Jurkat, Clone E6-1 (cell line): ENCODE measurements at regions not wholly inside any gene's neighbourhood (a gene's known extent, or its start where the extent isn't known, plus 50 kb on each side); places are given as distances from the start of the nearest gene placed in this dataset.

Experiments used
- DNase-seq: peaks from one replicate; pipeline ENCODE4 v3.0.0-alpha.2; 2011; ENCODE audit warnings: low read depth, low spot score
- H3K4me3 ChIP-seq: 2 replicates; pipeline ENCODE4 v1.5.1; 2011; ENCODE audit warnings: mild to moderate bottlenecking, low read length, control low read depth, moderate library complexity

DNA sequence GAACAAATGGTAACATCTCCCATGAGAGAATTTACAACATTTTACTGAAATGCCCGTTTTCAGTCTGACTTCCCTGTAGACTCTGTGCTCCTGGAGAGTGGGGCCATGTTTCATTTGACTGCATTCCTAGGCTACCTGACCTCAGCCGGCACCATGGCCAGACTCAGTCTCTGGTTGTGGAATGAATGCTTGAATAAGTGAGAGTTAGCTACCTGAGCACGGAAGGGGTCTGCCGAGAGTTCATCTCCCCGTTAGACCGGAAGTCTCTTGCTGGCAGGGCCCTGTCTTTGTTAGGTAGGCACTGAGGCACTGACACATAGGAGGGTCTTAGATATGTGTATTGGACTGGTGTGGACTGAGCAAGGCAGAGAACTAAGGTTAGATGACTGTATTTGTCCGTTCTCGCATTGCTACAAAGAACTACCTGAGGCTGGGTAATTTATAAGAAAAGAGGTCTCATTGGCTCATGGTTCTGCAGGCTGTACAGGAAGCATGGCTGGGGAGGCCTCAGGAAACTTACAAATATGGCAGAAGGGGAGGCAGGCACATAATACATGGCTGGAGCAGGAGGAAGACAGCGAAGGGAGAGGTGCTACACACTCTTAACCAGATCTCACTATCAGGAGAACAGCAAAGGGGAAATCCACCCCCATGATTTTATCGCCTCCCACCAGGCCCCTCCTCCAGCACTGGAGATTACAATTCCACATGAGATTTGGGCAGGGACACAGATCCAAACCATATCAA is 271.2 kb downstream of the GLI2 start:
- no peak for DNase-seq
- H3K4me3 ChIP-seq = no peak overlapping the region

DNA sequence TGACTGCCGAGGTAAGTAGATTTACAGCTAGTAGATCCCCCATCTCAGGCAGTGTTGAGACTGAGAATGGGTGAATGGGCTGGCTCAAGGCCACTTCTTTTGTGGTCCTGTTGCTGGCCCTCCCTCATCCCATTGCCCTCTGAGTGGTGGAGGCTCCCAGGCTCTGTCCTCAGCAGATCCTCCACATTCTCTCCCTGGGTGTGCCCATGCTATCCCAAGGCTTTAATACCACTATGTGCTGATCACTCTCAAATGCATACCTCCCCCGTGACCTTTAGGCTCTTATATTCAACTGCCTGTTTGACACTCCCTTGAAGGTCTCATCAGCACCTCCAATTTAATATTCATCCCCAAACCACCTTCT is 271.8 kb downstream of the GLI2 start:
- no peak overlapping the region for H3K4me3 ChIP-seq
- DNase-seq = no peak

DNA sequence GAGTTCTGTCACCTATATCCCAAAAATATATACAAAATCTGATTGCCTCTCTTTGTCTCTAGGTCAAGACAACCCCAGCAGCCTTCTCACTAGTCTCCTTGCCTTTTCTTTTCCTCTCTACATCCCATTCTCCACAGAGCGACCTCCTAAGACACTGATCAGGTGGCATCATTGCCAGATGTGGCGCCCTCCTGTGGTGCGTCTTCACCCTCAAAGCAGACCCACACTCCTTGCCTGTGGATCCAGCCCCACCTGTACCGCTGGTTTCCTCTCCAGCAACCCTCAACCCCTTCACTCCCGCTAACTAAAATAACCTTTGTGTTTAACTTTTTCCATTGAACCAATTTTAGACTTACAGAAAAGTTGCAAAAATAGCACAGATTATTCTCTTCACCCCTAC is 273.3 kb downstream of the GLI2 start:
- no peak overlapping the region for H3K4me3 ChIP-seq
- DNase-seq = peak; percentile 1

DNA sequence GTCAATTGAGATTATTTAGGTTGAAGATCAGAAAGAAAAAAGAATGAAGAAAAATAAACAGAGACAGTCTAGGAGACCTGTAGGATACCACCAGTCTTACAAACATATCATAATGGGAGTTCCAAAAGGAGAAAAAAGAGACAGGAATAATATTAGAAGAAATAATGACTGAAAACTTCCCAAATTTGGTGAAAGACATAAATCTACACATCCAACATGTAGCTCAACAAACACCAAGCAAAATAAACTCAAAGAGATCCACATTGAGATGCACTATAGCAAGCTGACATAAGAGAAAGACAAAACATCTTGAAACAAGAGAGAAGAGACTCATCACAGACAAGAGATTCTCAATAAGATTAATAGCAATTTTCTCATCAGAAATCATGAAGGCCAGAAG is 274.0 kb downstream of the TFCP2L1 start:
- DNase-seq = no peak
- H3K4me3 ChIP-seq = no peak overlapping the region

DNA sequence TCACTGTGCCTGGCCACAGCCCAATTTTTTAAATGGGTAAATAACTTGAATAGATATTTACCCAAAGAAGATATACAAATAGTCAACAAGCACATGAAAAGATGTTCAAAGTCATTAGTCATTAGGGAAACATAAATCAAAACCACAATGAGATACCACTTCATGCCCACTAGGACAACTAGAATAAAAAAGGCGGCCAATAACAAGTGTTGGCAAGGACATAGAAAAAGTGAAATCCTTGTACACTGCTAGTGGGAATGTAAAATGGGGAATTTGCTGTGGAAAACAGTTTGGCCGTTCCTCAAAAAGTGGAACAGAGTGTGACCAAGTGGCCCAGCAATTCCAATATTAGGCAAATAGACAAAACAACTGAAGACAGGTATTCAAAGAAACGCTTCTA is 270.1 kb downstream of the TFCP2L1 start:
- H3K4me3 ChIP-seq = no peak overlapping the region
- DNase-seq = no peak

DNA sequence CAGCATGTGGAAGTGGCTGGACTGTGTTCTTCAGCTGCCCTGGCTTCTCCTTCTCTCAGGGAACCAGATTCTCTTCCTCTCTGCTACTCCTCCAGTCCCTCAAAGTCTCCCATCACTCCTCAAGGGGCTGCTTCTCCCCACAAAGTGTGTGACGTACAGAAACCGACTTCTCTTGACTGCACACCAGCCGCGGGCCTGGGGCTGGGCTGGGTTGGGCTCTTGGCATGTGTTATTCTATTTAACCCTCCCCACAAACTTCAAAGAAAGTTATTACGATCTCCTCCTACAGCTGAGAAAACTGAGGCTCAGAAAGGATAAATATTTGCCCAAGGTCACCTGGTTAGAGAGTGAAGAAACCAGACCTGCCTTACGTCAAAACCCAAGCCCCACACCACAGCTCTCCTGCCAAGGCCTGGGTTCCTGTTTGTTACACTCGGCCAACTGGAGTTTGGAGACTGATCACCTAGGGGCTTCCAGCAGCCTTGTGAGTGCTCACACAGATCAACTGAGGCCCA is 269.0 kb downstream of the TFCP2L1 start:
- no peak for DNase-seq
- H3K4me3 ChIP-seq = no peak overlapping the region

DNA sequence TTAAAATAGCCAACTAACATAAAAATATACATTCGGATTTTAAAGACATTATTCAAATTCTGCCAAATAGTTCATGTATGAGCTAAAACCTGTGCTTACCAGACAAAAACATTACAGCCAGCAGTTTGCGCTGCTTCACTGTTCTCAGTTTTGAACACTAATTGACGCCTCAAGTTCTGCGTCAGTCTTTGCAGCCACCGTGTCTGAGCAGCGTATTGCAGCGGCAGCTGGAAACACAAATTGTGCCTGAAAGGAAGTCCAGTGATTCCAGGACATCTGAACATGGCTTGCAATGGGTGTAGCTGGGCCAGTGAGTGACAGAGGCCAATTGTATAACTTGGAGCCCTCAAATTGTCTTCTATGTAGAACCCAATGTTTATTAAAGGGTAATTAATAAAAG is 267.6 kb downstream of the TFCP2L1 start:
- no peak overlapping the region for H3K4me3 ChIP-seq
- no peak for DNase-seq

DNA sequence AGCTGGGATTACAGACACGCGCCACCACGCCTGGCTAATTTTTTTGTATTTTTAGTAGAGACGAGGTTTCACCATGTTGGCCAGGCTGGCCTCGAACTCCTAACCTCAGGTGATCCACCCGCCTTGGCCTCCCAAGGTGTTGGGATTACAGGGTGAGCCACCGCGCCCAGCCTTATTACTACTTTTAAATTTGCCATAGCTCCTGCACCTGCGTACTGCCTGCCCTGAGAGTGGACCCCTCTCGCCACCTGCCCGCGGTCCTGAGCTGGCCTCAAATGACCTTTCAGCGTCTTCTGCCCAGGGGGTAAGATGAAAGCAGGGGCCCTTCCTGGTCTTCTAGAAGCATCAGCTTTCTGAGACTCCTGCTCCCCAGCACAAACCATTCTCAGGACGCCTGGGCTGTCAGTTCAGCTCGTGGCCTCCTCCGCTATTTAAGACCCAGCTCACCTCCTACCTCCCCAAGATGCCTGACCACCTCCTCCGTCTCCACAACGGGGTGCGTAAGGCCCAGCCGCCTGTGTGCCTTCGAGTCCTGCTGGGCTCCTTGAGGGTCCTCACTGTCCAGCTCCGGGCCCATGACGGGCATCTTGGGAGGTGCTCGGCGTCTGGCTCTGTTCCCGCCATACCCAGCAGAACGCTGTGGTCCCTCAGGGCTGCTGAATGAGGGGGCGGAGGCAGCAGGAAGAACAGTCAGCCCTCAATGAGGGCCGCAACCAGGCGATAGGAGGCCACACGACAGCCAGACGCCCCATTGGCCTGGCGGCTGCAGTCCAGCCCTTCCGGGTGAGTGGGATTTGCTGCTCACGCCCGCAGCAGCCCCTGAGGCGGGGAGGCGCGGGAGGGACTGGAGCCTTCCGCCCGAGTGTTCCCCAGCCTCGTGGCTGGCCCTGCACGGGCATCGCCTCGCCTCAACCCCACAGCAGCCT is 266.6 kb downstream of the TFCP2L1 start:
- DNase-seq = no peak
- H3K4me3 ChIP-seq = no peak overlapping the region

DNA sequence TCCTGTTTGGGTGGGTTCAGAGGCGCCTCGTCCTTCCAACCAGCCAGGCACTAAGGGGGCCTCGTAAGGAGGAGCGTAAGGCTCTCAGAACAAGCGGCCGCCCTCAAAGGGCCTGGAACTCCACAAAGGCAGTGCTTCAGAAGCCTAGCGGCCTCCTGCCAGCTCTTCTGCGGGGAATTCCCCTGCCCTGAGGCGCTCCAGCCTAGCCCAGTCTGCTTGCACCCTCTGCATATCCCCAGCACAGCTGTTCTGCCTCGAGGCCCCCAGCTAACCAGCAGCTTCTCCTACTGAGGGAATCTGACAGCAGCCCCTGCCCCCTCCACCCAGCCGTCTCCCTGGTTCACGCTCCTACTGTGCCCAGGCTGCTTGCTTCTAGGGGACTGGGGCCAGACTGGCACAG is 265.9 kb downstream of the TFCP2L1 start:
- H3K4me3 ChIP-seq = no peak overlapping the region
- DNase-seq = no peak

DNA sequence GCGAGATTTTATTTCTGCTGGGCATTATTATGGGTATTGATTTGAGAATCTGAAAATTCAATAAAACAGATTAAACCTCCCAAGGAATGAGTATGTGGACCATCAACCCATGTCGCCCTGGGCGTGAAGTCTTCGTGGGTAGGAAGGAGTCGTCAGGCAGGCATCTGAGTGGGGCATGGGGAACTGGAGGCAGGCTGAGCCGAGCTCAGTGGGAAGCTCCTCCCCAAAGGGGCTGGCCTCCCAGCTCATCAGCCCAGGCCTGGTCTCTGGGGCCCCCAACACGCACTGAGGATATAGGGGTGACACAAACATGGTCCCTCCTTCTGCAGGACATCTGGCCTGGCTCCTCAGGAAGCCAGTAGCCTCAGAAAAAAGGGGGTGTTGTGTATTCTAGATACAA is 265.2 kb downstream of the TFCP2L1 start:
- no peak overlapping the region for H3K4me3 ChIP-seq
- no peak for DNase-seq

DNA sequence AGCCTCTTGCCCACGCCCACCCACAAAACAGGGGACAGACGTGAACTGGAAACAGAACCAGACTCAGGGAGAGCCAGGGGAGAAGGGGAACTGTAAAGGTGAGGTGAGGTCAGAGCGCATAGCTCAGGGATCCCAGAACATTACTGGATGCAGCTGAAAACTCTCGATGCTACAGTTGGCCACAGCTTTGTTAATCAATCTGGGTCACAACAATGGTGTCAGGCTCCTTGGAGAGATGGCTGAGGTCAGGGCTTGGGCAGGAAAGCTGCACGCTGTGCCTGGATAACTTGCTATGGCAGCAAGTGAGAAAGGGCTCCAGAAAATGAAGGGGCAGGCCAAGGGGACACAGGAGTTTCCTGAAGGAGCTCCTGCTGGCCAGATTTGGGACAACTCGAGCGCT is 263.3 kb downstream of the TFCP2L1 start:
- no peak overlapping the region for H3K4me3 ChIP-seq

DNA sequence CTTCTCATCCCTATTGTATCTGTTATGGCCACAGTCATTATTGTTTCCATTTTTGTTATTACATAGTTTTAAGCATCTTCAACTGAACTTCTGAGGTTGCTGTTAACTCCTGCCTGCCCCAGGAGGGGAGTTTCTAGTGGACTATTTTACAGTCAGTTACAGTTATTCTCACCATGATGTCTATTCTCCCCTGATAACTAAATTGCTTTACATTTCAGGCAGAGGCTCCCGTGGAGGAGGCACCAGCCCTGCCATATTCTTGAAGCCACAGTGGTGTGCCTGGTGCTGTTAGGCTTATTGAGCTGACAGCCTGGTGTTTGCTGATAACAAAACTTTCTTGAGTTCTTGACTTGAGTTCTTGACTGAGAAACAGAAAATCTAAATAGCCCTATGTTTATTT is 256.4 kb downstream of the TFCP2L1 start:
- DNase-seq = no peak
- H3K4me3 ChIP-seq = no peak overlapping the region

More for the DNA sequence above, 263.3 kb downstream of the TFCP2L1 start:
- no peak for DNase-seq

DNA sequence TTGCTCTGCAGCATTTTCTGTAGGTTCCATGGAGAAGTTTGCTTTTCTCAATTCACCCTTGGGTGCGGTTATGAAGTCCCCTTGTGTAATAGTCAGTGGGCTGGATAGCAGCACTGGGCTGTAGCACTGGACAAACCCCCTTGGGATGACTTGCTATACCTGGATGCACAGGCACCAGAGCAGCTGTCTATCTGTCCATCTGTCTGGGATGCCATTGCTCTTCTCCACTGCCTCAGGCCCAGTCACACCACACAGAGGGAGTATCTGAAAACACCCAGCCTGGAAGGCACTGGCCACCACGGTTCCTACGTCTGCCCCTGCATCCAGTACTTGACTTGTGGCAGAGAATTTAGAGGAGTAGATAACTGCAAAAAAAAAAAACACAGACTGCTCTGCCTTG is 254.5 kb downstream of the TFCP2L1 start:
- no peak for DNase-seq

DNA sequence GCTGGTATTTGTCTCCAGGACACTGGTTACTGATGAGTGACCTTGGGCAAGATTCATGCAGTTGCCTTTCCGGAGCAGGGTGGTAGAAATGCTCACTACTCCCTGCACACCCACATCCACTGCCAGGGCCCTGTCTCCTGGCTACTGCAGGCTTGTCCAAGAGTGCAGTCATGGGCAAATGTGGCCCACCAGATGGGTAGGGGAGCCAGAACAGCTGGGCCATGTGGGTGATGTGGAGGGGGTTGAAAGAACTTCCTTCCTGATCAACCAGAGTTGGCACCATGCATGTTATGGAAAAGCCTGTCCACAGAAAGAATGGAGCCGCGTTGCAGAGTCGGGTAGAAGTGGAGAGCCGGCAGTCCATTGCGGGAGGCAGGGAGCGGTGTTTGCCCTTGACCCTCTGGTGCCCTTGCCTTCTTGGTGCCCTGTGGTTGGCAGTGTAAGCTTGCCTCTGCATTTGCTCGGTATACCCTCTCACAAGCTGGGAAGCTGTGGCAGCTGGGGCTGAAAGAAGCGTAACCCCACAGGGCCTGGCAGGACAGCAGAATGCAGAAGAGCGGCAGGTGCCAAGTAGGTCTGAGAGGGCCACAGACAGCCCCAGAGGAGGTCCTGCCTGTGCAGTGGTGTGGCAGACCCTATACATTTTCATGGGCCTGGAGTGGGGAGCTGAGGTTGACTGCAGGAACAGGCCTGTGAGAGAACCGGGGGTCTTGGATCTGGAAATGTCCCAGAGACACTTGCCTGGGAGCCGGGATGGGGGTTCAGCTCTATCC is 253.2 kb downstream of the TFCP2L1 start:
- no peak for DNase-seq
- H3K4me3 ChIP-seq = no peak overlapping the region

More for the DNA sequence above, 254.5 kb downstream of the TFCP2L1 start:
- no peak overlapping the region for H3K4me3 ChIP-seq

DNA sequence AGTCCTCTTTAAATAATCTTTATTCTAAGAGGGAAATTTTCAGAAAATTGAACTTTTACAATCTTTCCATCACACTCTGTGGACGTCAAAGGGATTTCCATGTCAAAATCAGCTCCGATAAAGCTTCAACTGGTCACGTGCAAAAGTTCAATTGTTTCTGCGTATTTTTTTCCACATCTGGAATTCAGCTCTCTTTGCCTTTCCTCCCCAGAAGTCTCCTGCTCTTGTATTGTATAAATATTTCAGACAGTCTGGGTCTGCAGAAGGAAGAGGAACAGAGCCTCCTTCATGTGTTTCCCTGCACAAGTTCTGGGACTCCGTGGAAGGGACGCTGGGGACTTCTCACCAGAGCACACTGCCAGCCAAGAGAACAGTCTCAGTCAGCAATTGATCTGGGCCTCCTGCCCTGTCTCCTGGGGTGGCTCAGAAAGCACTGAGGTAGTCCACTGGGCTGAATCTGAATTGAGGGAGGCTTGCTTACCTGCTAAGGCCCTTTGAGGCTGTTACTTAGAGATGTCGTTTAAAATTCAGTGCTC is 251.5 kb downstream of the TFCP2L1 start:
- DNase-seq = no peak

DNA sequence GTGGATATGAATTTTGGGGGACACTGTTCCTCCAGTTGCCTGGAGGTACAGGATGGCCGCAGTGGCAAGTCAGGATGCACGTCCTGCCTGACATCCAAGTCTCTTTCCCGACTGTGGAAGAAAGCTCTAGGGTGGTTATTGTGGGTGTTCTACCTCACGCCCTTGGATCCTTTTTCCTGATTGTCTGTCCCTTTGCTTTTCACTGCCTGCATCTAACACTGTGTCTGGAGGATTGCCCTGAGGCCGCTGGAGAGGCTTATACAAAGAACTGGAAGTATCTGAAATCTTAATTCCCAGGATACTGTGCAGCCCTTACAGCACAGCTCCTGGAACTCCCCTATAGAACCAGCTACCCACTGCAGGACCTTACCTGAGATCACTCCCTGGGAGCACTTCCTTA is 250.5 kb downstream of the TFCP2L1 start:
- H3K4me3 ChIP-seq = no peak overlapping the region

More for the DNA sequence above, 251.5 kb downstream of the TFCP2L1 start:
- no peak overlapping the region for H3K4me3 ChIP-seq

DNA sequence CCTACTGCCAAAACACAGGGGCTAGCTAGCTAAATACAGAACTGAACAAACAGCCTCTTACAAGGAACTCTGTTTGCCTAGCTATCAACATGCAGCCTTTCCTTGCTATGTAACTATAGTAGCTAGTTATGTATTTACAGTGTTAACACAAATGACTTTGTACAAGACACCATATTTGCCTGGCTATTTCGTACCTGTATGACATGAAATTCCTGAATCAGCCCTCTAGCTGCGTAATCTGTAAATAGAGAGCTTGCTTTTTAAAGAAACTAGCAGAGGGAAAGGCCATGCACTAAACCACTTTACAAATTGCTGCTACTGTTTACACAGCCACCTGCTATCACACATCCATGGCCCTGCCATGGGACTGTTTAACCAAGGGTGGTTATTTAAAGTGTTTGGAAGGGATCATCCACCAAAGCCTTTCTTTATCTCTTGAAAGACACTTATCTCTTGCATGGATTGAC is 248.7 kb downstream of the TFCP2L1 start:
- no peak overlapping the region for H3K4me3 ChIP-seq
- no peak for DNase-seq

More for the DNA sequence above, 250.5 kb downstream of the TFCP2L1 start:
- DNase-seq = no peak

DNA sequence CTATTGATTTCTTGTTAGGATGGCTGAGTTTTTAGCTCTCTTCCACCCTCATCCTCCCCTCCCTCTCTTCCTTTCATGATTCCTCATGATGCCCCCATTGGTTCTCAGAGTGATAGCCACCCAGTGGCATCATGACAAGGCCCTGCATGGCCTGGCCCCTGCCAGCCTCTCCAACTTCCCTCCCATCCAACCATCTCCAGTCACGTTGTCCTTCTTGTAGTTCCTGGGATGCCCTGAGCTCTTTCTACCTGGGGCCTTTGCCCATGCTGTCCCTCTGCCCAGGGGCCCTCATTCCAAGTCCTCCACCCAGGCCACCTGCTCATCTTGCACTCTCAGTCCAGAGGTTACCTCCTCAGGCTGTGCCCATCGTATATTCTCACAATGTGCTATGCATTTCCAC is 247.5 kb downstream of the TFCP2L1 start:
- H3K4me3 ChIP-seq = no peak overlapping the region
- no peak for DNase-seq

DNA sequence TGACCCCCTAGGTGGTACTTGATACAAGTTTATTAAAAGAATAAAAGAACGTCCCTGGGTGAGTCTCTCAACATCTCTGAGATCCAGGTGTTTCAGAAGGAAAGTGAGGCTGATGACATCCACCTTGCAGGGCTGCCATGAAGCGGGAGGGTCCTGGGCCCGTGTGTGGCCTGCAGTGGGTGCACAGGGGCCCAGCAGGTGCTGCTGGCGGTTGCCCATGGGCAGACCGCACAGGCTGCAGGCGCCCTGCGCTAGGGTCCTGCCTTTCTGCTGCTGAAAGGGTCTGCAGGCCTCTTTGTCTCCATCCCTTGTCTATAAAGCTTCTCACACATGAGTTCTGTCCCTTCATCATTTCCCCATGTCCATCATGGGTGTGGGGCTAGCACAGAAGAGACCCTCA is 247.0 kb downstream of the TFCP2L1 start:
- H3K4me3 ChIP-seq = no peak overlapping the region
- DNase-seq = no peak
